ENCODE measurements at regions not wholly inside any gene's neighbourhood (a gene's known extent, or its start where the extent isn't known, plus 50 kb on each side); places are given as distances from the start of the nearest gene placed in this dataset.

GRCh38 chr18:25563816-25564683 is 212.1 kb upstream of the ZNF521 start:
- Histone ChIP-seq H3K27ac (ENCODE audit: insufficient read depth, low read depth, low read length) (no peak overlapping the region), H2AFZ (ENCODE audit: low read depth, low read length) (no peak overlapping the region), H4K20me1 (replicated peaks; ENCODE audit: control insufficient read depth, extremely low read depth, insufficient read depth, low read length) (no peaks in the 10 kb centered on the region), H3K4me2 (ENCODE audit: insufficient read depth, low read length) (no peak overlapping the region), H3K9me1 (replicated peaks; ENCODE audit: control insufficient read depth, extremely low read depth, insufficient read depth, low read length) (no peaks in the 10 kb centered on the region), H3K9me3 (replicated peaks; ENCODE audit: control insufficient read depth, insufficient read depth, low read length) (no peaks in the 10 kb centered on the region), H3K9ac (replicated peaks; ENCODE audit: extremely low read depth, insufficient read depth, low read length) (no peak overlapping the region), H3K36me3 (ENCODE audit: control insufficient read depth in 2 of 2, extremely low read depth in 1 of 2, insufficient read depth in 2 of 2, low read length in 2 of 2) (no peaks in the 10 kb centered on the region), H3K4me1 (ENCODE audit: control insufficient read depth, extremely low read depth, insufficient read depth, low read length) (no peaks in the 10 kb centered on the region), H3K4me3 (replicated peaks in 1 of 3; ENCODE audit: insufficient read depth in 1 of 3, low read depth in 1 of 3, low read length in 3 of 3) (no peak overlapping the region), H3K79me2 (ENCODE audit: control insufficient read depth, insufficient read depth, low read length) (no peaks in the 10 kb centered on the region), H3K27me3 (ENCODE audit: control insufficient read depth in 2 of 2, insufficient read depth in 2 of 2, low read length in 2 of 2) (peaks cover 0 to 2% of the 10 kb centered on the region in 2 experiments)
- dilution Hi-C loops (cut with MboI; ENCODE audit: extremely low pct_ligation_motif_present, low sequenced_read_pairs) (no loop called here), intact Hi-C loops (cut with micrococcal nuclease) (loop anchor here (2.0 to 10.0 kb wide), 3 partner anchors 212 to 331 kb away; partner anchors contain the start of gene ZNF521)
- POLR2A ChIA-PET, result no interaction called here
- BruUV-seq (replicated peaks), result no TSS peak
- no peak for TF ChIP-seq JUN (IDR thresholded peaks at IDR 0.05; ENCODE audit: borderline replicate concordance, insufficient read depth, insufficient read length, low read depth)
- TF ChIP-seq MYC (IDR thresholded peaks at IDR 0.05; ENCODE audit: low read depth, low read length), result no peak
- TF ChIP-seq POLR2AphosphoS5 (IDR thresholded peaks at IDR 0.05; ENCODE audit: insufficient read depth, low read depth, low read length), result no peak
- TF ChIP-seq EZH2 (IDR thresholded peaks at IDR 0.05; ENCODE audit: borderline replicate concordance, low read depth, low read length, severe bottlenecking), result no peak
- FAIRE-seq (no peak), DNase-seq (ENCODE audit: low read depth, low spot score) (no peak)
- CTCF ChIA-PET, result interaction anchor here (0.6 to 1.2 kb wide), 4 partner anchors 46 to 1056 kb away, joined by 3 read pairs; no protein-coding TSS in a partner anchor

GRCh38 chr18:25563346-25563745 is 211.4 kb upstream of the ZNF521 start:
- H4K20me1 ChIP-seq (replicated peaks; ENCODE audit: control insufficient read depth, extremely low read depth, insufficient read depth, low read length), result no peaks in the 10 kb centered on the region
- no peak overlapping the region for H3K4me3 ChIP-seq (replicated peaks in 1 of 3; ENCODE audit: insufficient read depth in 1 of 3, low read depth in 1 of 3, low read length in 3 of 3)
- H3K36me3 ChIP-seq (ENCODE audit: control insufficient read depth in 2 of 2, extremely low read depth in 1 of 2, insufficient read depth in 2 of 2, low read length in 2 of 2), result no peaks in the 10 kb centered on the region
- DNase-seq (ENCODE audit: low read depth, low spot score) (no peak), FAIRE-seq (no peak)
- no peaks in the 10 kb centered on the region for H3K9me3 ChIP-seq (replicated peaks; ENCODE audit: control insufficient read depth, insufficient read depth, low read length)
- dilution Hi-C loops (cut with MboI; ENCODE audit: extremely low pct_ligation_motif_present, low sequenced_read_pairs), result no loop called here
- no peak overlapping the region for H3K4me2 ChIP-seq (ENCODE audit: insufficient read depth, low read length)
- intact Hi-C loops (cut with micrococcal nuclease), result loop anchor here (2.0 to 10.0 kb wide), 3 partner anchors 211 to 331 kb away; partner anchors contain the start of gene ZNF521
- H2AFZ ChIP-seq (ENCODE audit: low read depth, low read length), result no peak overlapping the region
- peaks cover 0 to 2% of the 10 kb centered on the region in 2 experiments for H3K27me3 ChIP-seq (ENCODE audit: control insufficient read depth in 2 of 2, insufficient read depth in 2 of 2, low read length in 2 of 2)
- H3K9me1 ChIP-seq (replicated peaks; ENCODE audit: control insufficient read depth, extremely low read depth, insufficient read depth, low read length), result no peaks in the 10 kb centered on the region
- H3K79me2 ChIP-seq (ENCODE audit: control insufficient read depth, insufficient read depth, low read length), result no peaks in the 10 kb centered on the region
- CTCF ChIA-PET, result interaction anchor here (0.6 to 1.2 kb wide), 3 partner anchors 332 to 1057 kb away, joined by 3 read pairs; no protein-coding TSS in a partner anchor
- no peak overlapping the region for H3K27ac ChIP-seq (ENCODE audit: insufficient read depth, low read depth, low read length)
- H3K4me1 ChIP-seq (ENCODE audit: control insufficient read depth, extremely low read depth, insufficient read depth, low read length), result no peaks in the 10 kb centered on the region
- no peak overlapping the region for H3K9ac ChIP-seq (replicated peaks; ENCODE audit: extremely low read depth, insufficient read depth, low read length)
- POLR2A ChIA-PET, result no interaction called here
- TF ChIP-seq MAX (IDR thresholded peaks at IDR 0.05; ENCODE audit: insufficient read depth, insufficient read length), result no peak
- no peak for TF ChIP-seq EZH2 (IDR thresholded peaks at IDR 0.05; ENCODE audit: borderline replicate concordance, low read depth, low read length, severe bottlenecking)
- no peak for TF ChIP-seq JUN (IDR thresholded peaks at IDR 0.05; ENCODE audit: borderline replicate concordance, insufficient read depth, insufficient read length, low read depth)
- no peak for TF ChIP-seq POLR2AphosphoS5 (IDR thresholded peaks at IDR 0.05; ENCODE audit: insufficient read depth, low read depth, low read length)
- TF ChIP-seq MYC (IDR thresholded peaks at IDR 0.05; ENCODE audit: low read depth, low read length), result no peak
- no peak for TF ChIP-seq CTCF (IDR thresholded peaks at IDR 0.05; ENCODE audit: extremely low read depth in 1 of 2, insufficient read depth in 1 of 2, low read depth in 1 of 2, low read length in 2 of 2)
- TF ChIP-seq GATA2 (IDR thresholded peaks at IDR 0.05; ENCODE audit: insufficient read depth, insufficient read length, low read depth, low read length), result no peak
- TF ChIP-seq FOS (IDR thresholded peaks at IDR 0.05; ENCODE audit: borderline replicate concordance, insufficient read depth, low read length), result no peak
- no peak for TF ChIP-seq POLR2A (IDR thresholded peaks at IDR 0.05; ENCODE audit: low read depth, low read length)
- BruUV-seq (replicated peaks), result no TSS peak
